RWPE2 (cell line): ENCODE measurements at regions not wholly inside any gene's neighbourhood (a gene's known extent, or its start where the extent isn't known, plus 50 kb on each side); places are given as distances from the start of the nearest gene placed in this dataset.

Source experiments
- ATAC-seq: fragments of 200-7000 bp; cut with Tn5 transposase; 3 replicates; pipeline ENCODE4 v1.9.1; 2021; ENCODE audit warnings: low read depth
- DNase-seq: peaks from one replicate; pipeline ENCODE4 v3.0.0-alpha.2; 2020; ENCODE audit warnings: low spot score
- H3K27ac ChIP-seq: fragments of 450-650 bp; 2 replicates; pipeline ENCODE4 v1.5.1; 2017; ENCODE audit warnings: mild to moderate bottlenecking; ENCODE audit not compliant: poor library complexity, severe bottlenecking
- H3K27me3 ChIP-seq: fragments of 250-450 bp; sonication (Bioruptor Pico); 2 replicates; pipeline ENCODE4 v1.5.1; 2021; ENCODE audit warnings: mild to moderate bottlenecking, moderate library complexity; ENCODE audit not compliant: insufficient read depth, poor library complexity, severe bottlenecking
- H3K36me3 ChIP-seq: fragments of 250-450 bp; sonication (Bioruptor Pico); 2 replicates; pipeline ENCODE4 v1.5.1; 2020; ENCODE audit warnings: low read depth, mild to moderate bottlenecking, moderate library complexity
- H3K4me1 ChIP-seq: fragments of 250-450 bp; sonication (Bioruptor Pico); 2 replicates; pipeline ENCODE4 v1.5.1; 2021; ENCODE audit warnings: mild to moderate bottlenecking, moderate library complexity; ENCODE audit not compliant: insufficient read depth, poor library complexity, severe bottlenecking
- H3K4me3 ChIP-seq: fragments of 250-450 bp; sonication (Bioruptor Pico); 2 replicates; pipeline ENCODE4 v1.5.1; 2021; ENCODE audit warnings: mild to moderate bottlenecking, moderate library complexity; ENCODE audit not compliant: severe bottlenecking
- H3K9me3 ChIP-seq: fragments of 250-450 bp; sonication (Bioruptor Pico); 2 replicates; pipeline ENCODE4 v1.5.1; 2021; ENCODE audit warnings: mild to moderate bottlenecking, moderate library complexity; ENCODE audit not compliant: severe bottlenecking
- TF ChIP-seq, protein P1 (sequence below): fragments of 450-650 bp; IDR thresholded peaks from one replicate; pipeline ENCODE4 v1.5.1; 2017; ENCODE audit warnings: mild to moderate bottlenecking, moderate library complexity; ENCODE audit not compliant: poor library complexity, severe bottlenecking

DNA sequence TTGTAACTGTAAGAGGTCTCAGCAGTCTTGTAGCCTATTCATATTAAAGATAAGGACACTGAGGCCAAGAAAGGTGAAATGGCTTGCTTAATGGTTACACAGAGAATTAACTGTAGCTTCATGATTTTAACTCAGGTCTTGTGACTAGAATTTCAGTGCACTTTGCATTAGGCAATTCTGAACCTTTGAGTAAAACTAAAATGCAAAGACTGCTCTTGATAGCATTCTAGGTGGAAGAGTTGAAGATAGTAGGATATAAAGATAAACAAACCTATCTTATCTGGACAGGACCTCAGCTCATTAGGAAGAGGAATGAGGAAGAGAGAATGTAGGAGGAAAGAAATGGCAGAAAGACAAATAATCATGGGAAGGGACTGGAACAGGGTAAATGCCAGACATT lies 68.6 kb upstream of the RGL1 start:
- TF ChIP-seq, protein P1, sequence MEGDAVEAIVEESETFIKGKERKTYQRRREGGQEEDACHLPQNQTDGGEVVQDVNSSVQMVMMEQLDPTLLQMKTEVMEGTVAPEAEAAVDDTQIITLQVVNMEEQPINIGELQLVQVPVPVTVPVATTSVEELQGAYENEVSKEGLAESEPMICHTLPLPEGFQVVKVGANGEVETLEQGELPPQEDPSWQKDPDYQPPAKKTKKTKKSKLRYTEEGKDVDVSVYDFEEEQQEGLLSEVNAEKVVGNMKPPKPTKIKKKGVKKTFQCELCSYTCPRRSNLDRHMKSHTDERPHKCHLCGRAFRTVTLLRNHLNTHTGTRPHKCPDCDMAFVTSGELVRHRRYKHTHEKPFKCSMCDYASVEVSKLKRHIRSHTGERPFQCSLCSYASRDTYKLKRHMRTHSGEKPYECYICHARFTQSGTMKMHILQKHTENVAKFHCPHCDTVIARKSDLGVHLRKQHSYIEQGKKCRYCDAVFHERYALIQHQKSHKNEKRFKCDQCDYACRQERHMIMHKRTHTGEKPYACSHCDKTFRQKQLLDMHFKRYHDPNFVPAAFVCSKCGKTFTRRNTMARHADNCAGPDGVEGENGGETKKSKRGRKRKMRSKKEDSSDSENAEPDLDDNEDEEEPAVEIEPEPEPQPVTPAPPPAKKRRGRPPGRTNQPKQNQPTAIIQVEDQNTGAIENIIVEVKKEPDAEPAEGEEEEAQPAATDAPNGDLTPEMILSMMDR: no peak
- no peak for ATAC-seq
- Histone ChIP-seq H3K9me3 (no peaks in the 10 kb centered on the region), H3K4me1 (no peaks in the 10 kb centered on the region), H3K36me3 (no peaks in the 10 kb centered on the region), H3K4me3 (no peak overlapping the region), H3K27ac (no peak overlapping the region), H3K27me3 (no peaks in the 10 kb centered on the region)
- no peak for DNase-seq

DNA sequence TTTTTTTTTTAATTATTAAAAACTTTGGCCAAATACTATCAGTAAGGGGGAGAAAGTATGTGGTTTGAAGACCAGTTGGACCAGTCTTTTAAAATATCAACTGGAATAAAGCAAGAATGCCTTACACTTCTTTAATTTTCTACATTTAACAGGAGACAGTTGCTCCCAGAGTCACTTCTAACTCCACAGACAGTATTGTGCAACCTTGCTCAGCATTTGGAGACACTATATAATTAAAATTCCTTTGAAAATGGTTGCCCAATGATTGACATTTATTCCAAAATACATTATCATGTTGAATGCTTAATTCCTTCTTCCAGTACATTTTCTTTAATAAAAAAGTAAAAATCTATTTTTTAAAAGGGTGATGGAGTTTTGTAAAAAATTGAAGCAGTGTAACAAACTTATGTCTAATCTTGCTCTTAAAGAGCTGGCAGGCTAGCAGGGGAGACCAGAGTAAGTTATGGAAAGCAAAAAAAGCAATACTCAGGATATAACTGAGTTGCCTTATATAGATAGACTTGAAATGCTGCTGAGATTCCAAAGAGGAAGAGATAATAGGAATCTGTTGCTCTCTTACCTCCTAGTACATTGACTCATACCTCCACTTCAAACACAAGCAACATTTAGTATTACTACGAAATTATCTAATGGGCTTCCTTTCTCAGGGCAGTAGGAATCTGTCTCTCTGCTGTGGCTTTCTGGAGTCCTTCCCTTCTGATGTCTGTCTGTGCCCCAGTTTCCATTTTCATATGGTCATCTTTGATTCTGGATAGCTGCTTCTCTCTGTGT lies 69.7 kb upstream of the RGL1 start:
- Histone ChIP-seq H3K27me3 (no peaks in the 10 kb centered on the region), H3K9me3 (no peaks in the 10 kb centered on the region), H3K4me1 (no peaks in the 10 kb centered on the region), H3K36me3 (no peaks in the 10 kb centered on the region), H3K27ac (no peak overlapping the region), H3K4me3 (no peak overlapping the region)
- DNase-seq (no peak), ATAC-seq (no peak)
- TF ChIP-seq, protein P1: no peak

DNA sequence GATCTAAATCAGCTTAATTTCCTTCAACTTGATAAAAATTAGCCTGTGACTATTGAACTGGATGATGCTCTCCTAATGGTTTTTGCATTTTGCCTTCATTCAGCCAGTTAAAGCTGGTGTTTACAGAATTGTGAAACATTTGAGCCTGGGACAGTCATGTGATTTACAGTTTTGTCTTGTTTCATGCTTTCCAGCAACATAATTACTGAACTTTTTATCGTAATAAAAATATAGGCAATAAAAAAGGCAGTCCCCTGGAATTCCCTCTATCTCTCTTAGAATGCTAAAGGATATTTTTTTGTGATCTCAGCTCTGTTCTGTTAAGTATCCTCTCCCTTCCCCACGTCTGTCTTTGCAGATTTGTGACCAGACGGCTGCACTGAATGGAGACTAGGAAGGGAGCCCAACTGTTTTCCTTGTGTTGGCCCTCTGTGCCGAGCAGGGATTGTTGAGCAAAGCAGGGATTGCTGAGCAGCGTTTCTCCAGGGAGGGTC lies 70.3 kb upstream of the RGL1 start:
- Histone ChIP-seq H3K4me1 (no peaks in the 10 kb centered on the region), H3K27me3 (no peaks in the 10 kb centered on the region), H3K36me3 (no peaks in the 10 kb centered on the region), H3K9me3 (no peaks in the 10 kb centered on the region), H3K27ac (no peak overlapping the region), H3K4me3 (no peak overlapping the region)
- DNase-seq: no peak
- ATAC-seq: no peak
- TF ChIP-seq, protein P1: no peak

DNA sequence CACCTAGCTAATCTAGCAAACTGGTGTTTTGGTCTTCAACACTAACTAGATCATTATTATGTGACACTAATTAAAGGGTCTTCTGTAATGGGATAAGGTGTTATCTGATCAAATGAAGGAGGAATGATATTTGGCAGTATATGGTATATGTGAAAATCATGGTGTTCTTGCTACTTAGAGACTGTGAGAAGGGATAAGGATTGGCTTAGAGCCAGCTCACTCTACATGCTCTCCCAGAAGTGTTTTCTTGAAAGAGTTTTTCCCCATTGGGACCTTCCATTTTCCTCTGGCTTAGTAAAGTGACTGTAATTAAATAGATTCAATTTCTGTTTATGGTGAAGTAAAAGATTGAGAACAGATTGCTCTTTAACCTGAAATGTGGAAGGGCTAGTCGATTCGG lies 71.2 kb upstream of the RGL1 start:
- Histone ChIP-seq H3K4me1 (no peaks in the 10 kb centered on the region), H3K27me3 (no peaks in the 10 kb centered on the region), H3K9me3 (no peaks in the 10 kb centered on the region), H3K4me3 (no peak overlapping the region), H3K36me3 (no peaks in the 10 kb centered on the region), H3K27ac (no peak overlapping the region)
- DNase-seq (no peak), ATAC-seq (no peak)
- TF ChIP-seq, protein P1: no peak

DNA sequence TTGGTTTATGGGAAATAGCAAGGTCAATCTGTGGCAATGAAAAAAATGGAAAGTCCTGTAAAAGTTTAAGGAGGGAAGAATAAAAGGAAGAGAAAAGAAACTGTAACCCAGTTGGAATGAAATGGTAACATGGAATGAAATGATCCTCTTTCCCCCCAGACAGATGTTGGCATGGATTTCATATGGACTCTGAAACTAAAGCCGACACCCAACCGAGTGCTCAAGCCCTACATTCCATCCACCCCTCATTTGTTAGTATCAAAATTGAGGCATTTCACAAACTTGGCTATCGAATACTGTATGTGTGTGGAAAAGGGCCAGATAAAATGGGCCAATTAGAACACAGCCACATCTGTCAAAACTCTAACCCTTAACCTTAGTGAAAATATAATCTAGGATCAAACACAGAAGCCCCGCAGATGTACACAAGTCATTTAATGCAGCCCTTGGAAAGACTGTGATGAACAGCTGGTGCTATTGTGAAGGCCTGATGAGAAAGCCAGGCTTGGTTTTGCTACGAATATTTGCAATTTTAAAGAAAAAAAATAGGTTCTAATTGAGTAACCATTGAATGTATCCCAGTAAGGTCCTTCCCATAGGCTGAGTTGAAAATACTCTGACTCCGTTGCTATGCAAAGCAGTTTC lies 72.6 kb upstream of the RGL1 start:
- Histone ChIP-seq H3K27ac (no peak overlapping the region), H3K36me3 (no peaks in the 10 kb centered on the region), H3K9me3 (no peaks in the 10 kb centered on the region), H3K4me1 (no peaks in the 10 kb centered on the region), H3K27me3 (no peaks in the 10 kb centered on the region), H3K4me3 (no peak overlapping the region)
- DNase-seq (no peak), ATAC-seq (no peak)
- TF ChIP-seq, protein P1: no peak
